ENCODE measurements at regions not wholly inside any gene's neighbourhood (a gene's known extent, or its start where the extent isn't known, plus 50 kb on each side); places are given as distances from the start of the nearest gene placed in this dataset.

- no peak for ATAC-seq
- CTCF ChIA-PET: no interaction called here
- Mint-ChIP-seq H3K27ac (no peak overlapping the region), H3K4me3 (no peak overlapping the region), H3K36me3 (no peaks in the 10 kb centered on the region), H3K27me3 (ENCODE audit: low read depth) (no peaks in the 10 kb centered on the region; the same call in 1 of the 2 replicates), H3K9me3 (peaks cover 6% of the 10 kb centered on the region; the same call in 1 of the 2 replicates), H3K4me1 (peaks cover 5% of the 10 kb centered on the region; the same call in 1 of the 2 replicates)
- POLR2A ChIA-PET: no interaction called here
- TF ChIP-seq SOX15 (CRISPR knock-in tag; IDR thresholded peaks at IDR 0.05): no peak
- no peak for DNase-seq (ENCODE audit: low spot score)
These were observed 1785.7 kb upstream of the FLRT2 start for GRCh38 chr14:83744224-83744623.

- Mint-ChIP-seq H3K4me1 (peaks cover 5% of the 10 kb centered on the region; the same call in 1 of the 2 replicates), H3K4me3 (no peak overlapping the region), H3K36me3 (no peaks in the 10 kb centered on the region), H3K27ac (no peak overlapping the region), H3K9me3 (peaks cover 6% of the 10 kb centered on the region; the same call in 1 of the 2 replicates), H3K27me3 (ENCODE audit: low read depth) (no peaks in the 10 kb centered on the region; the same call in 1 of the 2 replicates)
- ChIA-PET POLR2A (no interaction called here), CTCF (no interaction called here)
- TF ChIP-seq OVOL2 (CRISPR knock-in tag; IDR thresholded peaks at IDR 0.05; ENCODE audit: borderline replicate concordance) (no peak), PRRX2 (CRISPR knock-in tag; IDR thresholded peaks at IDR 0.05) (no peak), ZNF219 (CRISPR knock-in tag; IDR thresholded peaks at IDR 0.05; ENCODE audit: borderline replicate concordance) (no peak), TCF7 (CRISPR knock-in tag; IDR thresholded peaks at IDR 0.05; ENCODE audit: low read depth) (no peak), NR3C1 (CRISPR knock-in tag; conservative IDR thresholded peaks at IDR 0.05; ENCODE audit: low read depth) (no peak), ZSCAN18 (CRISPR knock-in tag; IDR thresholded peaks at IDR 0.05) (no peak), ATF3 (CRISPR knock-in tag; conservative IDR thresholded peaks at IDR 0.05) (no peak), NFYB (CRISPR knock-in tag; conservative IDR thresholded peaks at IDR 0.05; ENCODE audit: low read depth) (no peak), ZNF416 (CRISPR knock-in tag; IDR thresholded peaks at IDR 0.05) (no peak), ZNF263 (CRISPR knock-in tag; IDR thresholded peaks at IDR 0.05; ENCODE audit: low read depth) (no peak), CBFB (CRISPR knock-in tag; IDR thresholded peaks at IDR 0.05; ENCODE audit: low read depth) (no peak), IRF1 (CRISPR knock-in tag; IDR thresholded peaks at IDR 0.05) (no peak)
- TF ChIP-seq, protein P1, sequence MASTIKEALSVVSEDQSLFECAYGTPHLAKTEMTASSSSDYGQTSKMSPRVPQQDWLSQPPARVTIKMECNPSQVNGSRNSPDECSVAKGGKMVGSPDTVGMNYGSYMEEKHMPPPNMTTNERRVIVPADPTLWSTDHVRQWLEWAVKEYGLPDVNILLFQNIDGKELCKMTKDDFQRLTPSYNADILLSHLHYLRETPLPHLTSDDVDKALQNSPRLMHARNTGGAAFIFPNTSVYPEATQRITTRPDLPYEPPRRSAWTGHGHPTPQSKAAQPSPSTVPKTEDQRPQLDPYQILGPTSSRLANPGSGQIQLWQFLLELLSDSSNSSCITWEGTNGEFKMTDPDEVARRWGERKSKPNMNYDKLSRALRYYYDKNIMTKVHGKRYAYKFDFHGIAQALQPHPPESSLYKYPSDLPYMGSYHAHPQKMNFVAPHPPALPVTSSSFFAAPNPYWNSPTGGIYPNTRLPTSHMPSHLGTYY (CRISPR knock-in tag; IDR thresholded peaks at IDR 0.05): no peak
- no peak for DNase-seq (ENCODE audit: low spot score)
- no peak for ATAC-seq
These were observed 1785.1 kb upstream of the FLRT2 start for GRCh38 chr14:83744891-83745290.

DNA sequence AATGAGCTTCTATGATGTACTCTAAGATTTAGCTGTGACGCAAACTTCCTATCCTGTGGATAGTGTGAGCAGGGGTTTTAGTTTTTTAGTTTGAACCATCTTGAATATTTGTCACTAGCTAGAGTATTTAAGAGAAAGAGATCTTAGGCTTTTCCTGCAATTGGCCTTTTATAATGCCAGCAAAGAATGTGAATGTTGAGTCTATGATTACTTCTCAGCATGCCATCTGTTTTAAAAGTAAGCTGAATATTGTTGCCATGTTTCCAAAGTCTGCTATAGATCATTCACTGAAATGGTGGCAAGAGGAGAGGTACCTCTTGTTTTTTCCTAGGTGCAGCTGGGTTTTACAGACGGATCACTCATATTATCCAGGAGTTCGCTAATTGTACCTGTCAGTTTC lies 1783.6 kb upstream of the FLRT2 start:
- ChIA-PET CTCF (no interaction called here), POLR2A (no interaction called here)
- ATAC-seq (no peak), DNase-seq (ENCODE audit: low spot score) (no peak)
- no peak overlapping the region for H3K27ac Mint-ChIP-seq
- no peaks in the 10 kb centered on the region for H3K36me3 Mint-ChIP-seq
- H3K4me3 Mint-ChIP-seq: no peak overlapping the region
- H3K27me3 Mint-ChIP-seq (ENCODE audit: low read depth): no peaks in the 10 kb centered on the region; the same call in 1 of the 2 replicates
- peaks cover 6% of the 10 kb centered on the region; the same call in 1 of the 2 replicates for H3K9me3 Mint-ChIP-seq
- H3K4me1 Mint-ChIP-seq: peaks cover 5% of the 10 kb centered on the region; the same call in 1 of the 2 replicates
- TF ChIP-seq FOXJ3 (CRISPR knock-in tag; IDR thresholded peaks at IDR 0.05; ENCODE audit: borderline replicate concordance) (no peak), ZSCAN18 (CRISPR knock-in tag; IDR thresholded peaks at IDR 0.05) (no peak), STAT6 (CRISPR knock-in tag; conservative IDR thresholded peaks at IDR 0.05; ENCODE audit: low read depth) (no peak), SOX15 (CRISPR knock-in tag; IDR thresholded peaks at IDR 0.05) (no peak), GABPB1 (CRISPR knock-in tag; IDR thresholded peaks at IDR 0.05) (no peak), ZNF671 (CRISPR knock-in tag; IDR thresholded peaks at IDR 0.05) (no peak), ZNF263 (CRISPR knock-in tag; IDR thresholded peaks at IDR 0.05; ENCODE audit: low read depth) (no peak), ZNF138 (CRISPR knock-in tag; conservative IDR thresholded peaks at IDR 0.05) (no peak)
- TF ChIP-seq, protein P2, sequence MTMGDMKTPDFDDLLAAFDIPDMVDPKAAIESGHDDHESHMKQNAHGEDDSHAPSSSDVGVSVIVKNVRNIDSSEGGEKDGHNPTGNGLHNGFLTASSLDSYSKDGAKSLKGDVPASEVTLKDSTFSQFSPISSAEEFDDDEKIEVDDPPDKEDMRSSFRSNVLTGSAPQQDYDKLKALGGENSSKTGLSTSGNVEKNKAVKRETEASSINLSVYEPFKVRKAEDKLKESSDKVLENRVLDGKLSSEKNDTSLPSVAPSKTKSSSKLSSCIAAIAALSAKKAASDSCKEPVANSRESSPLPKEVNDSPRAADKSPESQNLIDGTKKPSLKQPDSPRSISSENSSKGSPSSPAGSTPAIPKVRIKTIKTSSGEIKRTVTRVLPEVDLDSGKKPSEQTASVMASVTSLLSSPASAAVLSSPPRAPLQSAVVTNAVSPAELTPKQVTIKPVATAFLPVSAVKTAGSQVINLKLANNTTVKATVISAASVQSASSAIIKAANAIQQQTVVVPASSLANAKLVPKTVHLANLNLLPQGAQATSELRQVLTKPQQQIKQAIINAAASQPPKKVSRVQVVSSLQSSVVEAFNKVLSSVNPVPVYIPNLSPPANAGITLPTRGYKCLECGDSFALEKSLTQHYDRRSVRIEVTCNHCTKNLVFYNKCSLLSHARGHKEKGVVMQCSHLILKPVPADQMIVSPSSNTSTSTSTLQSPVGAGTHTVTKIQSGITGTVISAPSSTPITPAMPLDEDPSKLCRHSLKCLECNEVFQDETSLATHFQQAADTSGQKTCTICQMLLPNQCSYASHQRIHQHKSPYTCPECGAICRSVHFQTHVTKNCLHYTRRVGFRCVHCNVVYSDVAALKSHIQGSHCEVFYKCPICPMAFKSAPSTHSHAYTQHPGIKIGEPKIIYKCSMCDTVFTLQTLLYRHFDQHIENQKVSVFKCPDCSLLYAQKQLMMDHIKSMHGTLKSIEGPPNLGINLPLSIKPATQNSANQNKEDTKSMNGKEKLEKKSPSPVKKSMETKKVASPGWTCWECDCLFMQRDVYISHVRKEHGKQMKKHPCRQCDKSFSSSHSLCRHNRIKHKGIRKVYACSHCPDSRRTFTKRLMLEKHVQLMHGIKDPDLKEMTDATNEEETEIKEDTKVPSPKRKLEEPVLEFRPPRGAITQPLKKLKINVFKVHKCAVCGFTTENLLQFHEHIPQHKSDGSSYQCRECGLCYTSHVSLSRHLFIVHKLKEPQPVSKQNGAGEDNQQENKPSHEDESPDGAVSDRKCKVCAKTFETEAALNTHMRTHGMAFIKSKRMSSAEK (CRISPR knock-in tag; IDR thresholded peaks at IDR 0.05; ENCODE audit: borderline replicate concordance): no peak

Data from WTC11 (cell line).